GM18517 (cell line): ENCODE measurements at regions not wholly inside any gene's neighbourhood (a gene's known extent, or its start where the extent isn't known, plus 50 kb on each side); places are given as distances from the start of the nearest gene placed in this dataset.
"Not testable (repeated sequence)": the region's sequence is repeated elsewhere in the genome, so short reads cannot be mapped to it uniquely, and the experiment has no call there.

Experiments used
- ATAC-seq: cut with Tn5 transposase; IDR thresholded peaks from one replicate; pipeline ENCODE4 v1.9.1; 2021; ENCODE audit warnings: mild to moderate bottlenecking, moderate library complexity; ENCODE audit not compliant: unreplicated experiment

DNA sequence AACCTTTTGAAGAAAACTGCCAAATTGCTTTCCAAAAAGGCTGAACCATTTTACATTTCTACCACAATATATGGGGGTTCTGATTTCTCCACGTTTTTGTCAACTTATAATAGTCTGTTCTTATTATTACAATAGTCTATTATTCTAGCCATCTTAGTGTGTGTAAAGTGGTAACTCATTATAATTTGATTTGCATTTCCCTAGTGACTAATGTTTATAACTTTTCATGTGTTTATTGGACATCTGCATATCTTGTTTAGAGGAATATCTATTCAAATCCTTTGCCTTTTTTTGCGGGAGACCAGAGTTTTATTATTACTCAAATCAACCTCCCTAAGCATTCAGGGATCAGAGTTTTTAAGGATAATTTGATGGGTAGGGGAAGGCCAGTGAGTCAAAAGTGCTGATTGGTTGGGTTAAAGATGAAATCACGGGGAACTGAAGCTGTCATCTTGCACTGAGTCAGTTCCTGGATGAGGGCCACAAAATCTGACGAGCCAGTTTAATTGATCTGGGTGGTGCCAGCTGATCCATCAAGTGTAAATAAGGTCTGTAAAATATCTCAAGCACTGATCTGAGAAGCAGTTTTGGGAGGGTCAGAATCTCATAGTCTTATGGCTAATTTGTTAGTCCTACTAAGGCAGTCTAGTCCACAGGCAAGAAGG is 303.4 kb upstream of the NCKAP5 start:
- ATAC-seq, result no peak

DNA sequence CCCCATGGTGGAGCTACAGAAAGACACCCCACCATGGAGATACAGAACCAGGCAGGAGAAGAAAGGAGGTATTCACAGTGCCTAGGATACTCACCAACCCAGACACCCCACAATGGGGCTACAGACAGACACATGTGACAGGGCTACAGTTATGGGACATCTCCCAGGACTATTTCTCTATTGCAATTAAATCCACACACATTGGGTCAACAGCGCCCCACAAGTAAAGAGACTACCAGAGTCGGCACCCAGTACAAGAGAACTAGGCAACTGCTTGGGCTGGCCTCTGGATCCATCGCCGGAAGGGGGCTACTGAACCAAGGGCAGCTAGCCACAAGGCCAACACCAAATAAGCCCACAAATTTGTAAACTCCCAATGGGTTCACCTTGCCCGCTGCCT is 310.1 kb upstream of the NCKAP5 start:
- no peak for ATAC-seq

DNA sequence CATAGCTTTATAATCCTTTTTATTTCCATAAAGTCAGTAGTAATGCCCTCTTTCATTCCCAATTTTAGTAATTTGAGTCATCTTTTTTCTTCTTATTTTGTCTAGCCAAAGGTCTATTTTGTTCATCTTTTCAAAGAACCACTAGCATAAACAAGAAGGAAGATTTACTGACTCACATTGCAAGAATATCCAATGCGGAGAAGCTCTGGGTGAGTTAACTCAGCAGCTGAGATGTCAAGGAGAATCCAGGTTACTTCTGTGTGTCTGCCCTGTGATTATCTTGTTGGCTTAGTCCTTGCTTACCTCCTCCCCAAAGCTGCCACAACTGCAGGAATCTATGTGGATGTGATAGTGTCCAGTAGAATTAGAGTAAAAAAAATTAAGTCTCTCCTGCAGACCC is 311.4 kb upstream of the NCKAP5 start:
- ATAC-seq, result no peak

DNA sequence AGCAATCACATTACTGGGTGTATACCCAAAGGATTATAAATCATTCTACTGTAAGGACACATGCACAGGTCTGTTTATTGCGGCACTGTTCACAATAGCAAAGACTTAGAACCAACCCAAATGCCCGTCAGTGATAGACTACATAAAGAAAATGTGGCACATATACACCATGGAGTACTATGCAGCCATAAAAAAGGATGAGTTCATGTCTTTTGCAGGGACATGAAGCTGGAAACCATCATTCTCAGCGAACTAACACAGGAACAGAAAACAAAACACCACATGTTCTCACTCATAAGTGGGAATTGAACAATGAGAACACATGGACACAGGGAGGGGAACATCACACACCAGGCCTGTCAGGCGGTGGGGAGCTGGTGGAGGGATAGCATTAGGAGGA is 313.9 kb upstream of the NCKAP5 start:
- ATAC-seq, result not testable (repeated sequence)

DNA sequence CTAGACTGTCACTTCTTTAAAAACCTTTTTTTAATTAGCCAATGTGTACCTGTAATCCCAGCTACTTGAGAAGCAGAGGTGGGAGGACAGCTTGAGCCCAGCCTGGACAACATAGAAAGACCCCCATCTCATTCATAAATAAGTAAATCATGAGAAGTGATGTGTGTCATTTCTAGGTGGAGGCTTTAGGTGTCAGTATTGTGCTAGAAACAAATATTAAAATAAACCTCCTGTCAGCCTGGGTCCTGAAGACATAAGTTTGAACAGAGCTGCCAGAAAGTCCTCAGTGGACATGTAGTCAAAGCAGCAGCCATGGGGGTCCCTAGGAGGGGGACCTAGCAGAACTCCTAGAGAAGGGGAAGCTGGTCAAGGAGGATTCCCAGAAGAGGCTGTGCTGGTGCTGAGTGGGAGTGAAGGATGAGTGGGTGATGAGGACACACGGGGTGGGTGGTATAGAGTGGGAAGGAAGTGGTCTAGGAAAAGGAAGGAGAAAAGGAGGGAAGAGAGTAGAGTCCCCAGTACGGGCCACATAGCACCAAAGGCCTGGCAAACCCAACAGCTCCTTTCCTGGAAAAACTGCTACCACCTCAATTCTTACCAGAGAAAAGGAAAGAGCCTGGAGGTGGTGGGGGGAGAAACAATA is 316.6 kb upstream of the NCKAP5 start:
- no peak for ATAC-seq

DNA sequence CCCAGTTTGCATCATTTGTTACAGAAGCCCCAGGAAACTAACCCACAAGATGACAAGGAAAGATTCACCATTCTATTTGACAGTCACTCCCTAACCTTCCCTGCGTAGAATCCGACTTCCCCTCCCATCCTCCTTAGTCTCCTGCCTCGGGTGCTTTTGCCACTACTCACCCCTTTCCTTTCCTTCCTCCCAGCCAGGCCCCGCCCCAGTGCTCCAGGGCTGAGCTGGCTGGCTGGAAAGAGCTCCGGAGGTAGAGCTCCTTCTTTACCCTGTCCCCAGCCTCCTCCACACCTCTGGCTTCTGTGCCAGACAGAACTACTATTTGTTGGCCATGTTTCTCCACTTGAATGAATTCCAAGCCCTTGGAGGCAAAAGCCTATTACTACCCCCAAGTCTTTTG is 317.6 kb upstream of the NCKAP5 start:
- no peak for ATAC-seq

DNA sequence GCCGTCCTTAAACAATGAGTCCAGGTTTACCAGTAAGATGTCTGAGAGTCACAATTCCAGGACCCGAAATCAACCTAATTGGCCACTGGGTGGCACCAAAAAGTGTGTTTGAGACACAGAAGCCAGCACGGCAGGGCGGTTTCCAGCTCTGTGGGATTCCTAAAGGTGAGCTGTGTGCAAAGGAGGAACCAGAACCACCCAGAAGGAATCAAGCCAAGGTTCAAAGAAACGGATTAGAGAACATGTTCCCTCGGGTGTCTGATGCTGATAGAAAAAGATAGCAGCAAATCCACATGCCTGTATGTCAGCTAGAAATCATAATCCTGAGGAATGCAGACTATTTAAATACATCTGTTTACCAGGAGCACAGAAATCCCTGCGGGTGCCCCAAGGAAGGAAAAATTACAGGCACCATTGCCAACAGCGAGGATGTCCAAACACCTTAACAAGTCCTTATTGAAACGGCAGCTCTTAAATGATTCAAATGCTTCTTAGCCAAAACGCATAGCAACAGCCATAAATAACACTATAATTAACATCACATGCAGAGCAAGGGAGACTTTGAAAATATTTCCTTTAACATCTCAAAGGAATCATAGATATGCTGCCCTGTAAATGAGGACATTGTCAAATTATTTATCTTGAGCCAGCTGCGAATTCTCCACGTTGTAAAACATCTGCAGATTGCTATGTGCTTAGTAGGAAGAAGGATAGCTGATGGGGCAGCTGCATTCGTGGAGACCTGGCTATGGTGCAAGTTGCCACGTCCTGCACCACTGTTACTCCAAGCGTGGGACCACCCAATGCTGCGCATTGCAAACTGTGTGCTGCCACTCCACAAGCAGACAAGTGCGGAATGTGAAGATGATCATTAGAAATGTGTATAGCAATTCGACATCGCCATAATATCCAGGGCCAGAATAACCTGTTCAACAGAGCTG is 318.7 kb upstream of the NCKAP5 start:
- peak; percentile 71 for ATAC-seq

DNA sequence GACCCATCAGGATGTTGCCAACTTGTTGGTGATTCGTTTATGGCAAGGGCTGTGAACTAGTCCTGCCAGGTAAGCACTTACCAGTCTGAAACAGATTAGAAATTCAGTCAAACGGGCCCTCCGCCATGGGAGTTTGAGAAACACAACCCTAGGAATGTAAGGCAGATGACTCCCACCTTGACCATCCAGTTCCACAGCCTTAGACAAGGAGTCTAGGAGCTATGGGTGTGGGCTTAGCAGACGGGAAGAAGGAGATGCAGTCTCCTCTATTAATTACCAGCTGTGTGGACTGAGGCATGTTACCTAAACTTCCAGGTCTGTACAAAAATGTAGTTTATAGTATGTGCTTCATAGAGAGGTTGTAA is 319.4 kb upstream of the NCKAP5 start:
- no peak for ATAC-seq

DNA sequence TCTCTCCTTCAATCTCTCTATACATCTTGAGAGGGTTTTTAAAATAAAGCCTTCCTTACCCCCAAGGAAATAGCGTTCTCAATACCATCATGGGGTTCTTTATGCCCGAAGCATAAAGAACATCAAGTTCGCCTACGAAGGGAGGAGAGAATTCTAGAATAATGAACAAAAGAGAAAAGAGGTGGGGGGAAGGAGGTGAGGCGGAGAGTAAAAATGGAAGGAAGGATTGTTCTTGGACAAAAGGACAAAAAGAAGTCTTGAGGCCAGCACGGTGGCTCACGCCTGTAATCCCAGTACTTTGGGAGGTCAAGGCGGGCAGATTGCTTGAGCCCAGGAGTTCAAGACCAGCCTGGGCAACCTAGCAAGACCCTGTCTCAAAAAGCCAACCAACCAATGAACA is 319.8 kb upstream of the NCKAP5 start:
- no peak for ATAC-seq

DNA sequence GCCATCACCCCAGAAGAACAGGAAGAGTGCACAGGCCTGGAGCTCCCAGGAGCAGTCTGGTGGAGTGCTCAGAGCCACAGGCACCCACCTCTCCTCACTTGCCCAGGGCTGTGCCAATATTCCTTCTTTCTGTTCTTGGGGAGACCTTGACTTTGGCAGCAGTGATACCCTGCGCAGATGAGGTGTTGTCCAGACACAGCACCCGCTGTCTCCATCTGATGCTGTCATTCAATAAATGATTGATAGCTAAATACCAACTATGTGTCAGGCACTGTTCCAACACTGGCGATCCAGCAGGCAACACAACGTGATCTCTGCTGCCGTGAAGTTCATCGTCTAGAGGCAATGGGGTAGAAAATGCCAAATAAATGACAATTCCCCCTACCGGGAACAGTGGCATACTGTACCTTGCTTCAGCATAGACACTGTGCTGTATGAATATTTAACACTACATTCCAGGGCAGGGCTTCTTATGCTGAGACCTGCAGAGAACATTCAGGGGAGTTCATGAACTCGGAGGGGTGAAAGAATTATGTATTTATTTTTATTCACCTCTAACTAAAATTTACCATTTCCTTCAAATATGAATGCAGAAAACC is 320.5 kb upstream of the NCKAP5 start:
- ATAC-seq, result no peak

DNA sequence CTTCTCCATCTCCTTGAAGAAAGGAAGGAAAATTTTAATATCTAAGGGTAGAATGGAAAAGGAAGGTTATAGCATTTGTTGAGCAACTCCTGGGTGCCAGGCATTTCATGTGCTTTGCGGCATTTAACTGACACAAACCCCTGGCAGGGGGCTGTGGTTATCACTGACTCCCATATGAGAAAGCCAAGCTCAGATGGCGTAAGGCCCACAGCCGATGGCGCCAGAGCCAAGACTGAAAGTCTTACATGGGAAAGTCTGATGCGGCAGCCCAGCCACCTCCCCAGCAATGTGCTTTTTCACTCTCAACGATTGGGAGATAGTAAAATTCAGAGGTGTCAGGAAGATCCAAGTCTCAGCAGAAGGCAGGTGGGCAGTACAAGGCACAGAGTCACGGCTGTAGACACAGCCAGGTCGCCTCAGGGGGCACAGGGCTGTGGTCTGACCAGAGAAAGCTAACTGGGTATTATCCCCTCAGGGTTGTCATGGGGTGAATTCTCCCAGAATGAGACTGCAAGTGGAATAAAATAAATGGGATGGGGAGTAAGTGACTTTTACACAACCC is 324.2 kb upstream of the NCKAP5 start:
- ATAC-seq, result no peak

DNA sequence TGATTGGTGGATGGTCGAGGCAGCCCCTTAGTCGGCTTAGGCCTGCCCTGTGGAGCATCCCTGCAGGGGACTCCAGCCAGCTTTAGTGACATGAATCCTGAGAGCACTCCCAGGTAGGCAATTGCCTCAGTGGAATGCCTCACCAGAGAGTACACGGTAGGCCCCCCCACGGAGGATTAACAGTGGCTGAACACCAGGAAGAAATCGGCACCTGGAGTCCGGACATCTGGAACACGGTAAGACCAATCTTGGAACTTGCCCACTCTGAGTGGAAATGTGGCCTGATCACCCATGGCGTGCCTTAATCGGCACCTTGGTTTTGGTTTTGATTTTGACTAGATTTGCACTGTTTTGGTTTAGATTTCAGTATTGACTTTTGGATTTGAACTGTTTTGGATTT is 326.2 kb upstream of the NCKAP5 start:
- no peak for ATAC-seq

DNA sequence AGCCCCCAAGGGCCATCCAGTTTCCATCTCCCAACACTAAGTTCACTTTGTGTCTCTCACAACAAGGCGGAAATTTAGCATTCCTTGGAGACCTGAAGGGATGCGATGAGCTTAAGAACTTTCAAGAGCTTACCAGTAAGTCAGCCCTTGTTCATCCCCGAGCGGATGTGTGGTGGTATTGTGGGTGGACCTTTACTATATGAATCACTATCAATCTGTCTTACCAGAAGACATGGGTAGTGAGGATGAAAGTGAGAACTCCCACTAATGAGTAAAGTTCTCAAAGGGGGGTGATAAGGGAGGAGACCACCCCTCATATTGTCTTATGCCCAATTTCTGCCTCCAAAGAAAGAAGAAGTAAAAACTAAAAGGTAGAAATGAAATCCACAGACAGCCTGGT is 329.6 kb upstream of the NCKAP5 start:
- not testable (repeated sequence) for ATAC-seq

DNA sequence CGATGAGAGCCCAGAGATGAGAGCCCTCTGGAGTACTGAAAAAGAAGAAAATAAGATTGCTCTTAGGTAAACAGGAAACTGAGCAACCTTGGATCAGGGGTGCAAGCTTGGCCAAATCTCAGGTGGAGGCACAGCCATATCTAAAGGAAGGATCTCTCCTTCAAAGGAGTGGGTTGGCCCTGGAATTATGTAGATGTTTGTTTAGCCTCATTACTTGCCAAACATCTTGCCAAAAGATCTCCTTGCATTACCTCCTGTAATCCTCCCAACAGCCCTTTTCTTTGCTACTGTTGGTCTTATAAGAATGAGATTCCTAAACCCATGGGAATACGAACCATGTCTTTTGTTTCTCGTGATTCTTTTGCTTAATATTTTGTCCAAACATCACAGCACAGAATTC is 332.6 kb upstream of the NCKAP5 start:
- no peak for ATAC-seq

DNA sequence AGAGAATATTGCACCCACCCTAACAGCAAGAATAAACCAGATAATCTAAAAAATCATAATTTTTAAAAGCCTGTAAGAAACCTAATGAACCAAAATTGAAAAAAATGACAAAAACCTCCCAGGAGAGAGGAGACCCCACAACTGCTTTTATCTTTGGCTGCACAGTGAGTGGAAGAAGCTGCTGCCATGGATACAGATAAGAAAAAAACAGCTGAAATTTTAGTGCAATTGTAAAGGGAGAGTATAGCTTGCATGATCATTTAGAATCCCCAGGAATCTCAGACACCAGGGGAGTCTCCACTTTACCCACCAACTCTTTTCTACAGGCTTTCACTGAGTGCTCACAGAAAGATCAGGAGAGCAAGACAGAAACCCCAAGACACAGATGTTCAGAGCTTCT is 338.1 kb upstream of the NCKAP5 start:
- ATAC-seq, result no peak

DNA sequence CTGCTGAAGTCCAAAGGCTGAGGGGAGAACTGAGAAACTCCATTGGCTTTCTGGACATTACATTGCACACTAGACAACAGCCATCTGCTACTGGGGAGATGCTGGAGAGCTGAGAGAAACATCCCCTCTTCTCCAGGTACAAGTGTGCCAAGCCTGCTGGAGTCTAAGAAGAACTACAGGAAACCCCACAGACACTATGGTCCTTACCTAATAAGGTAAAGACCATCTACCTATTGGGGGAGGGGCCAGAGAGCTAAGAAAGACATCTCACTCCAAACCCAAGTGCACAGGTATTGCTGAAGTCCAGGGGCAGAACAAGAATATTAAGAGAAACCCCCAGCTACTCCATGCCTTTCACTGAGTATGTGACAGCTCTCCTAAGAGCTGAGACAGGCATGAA is 338.7 kb upstream of the NCKAP5 start:
- ATAC-seq, result no peak

DNA sequence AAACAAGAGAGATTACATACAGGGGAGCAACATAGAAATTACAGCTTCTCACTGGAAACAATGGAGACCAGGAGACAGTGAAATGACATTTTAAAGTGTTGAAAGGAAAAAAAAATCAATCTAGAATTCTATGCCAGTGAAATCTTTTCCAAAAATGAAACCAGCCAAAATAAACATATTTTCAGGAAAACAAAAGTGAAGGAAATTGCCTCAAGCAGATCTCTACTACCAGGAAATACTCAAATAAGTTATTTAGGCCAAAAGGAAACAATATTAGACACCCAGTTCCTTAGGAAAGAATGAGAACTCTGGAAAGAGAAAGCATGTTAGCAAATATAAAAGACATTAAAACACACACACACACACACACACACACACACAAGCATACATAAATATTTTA is 339.9 kb upstream of the NCKAP5 start:
- no peak for ATAC-seq

DNA sequence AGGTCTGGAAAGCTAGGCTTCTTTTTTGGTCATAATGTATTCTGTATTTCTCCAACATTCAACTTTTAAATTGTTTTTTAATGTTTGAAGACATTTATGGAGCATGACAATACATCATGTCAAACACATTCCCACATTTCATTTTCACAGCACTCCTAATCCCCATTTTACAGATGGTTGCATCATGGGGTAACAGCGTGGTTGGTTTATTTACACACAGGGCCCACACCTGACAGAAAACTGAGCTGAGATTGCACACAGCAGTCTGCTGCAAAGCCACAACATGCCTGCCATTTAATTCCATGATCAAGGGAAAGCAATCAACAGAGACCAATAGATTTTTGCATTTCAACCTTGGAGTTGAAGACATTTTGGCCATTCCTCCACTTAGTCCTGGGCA is 335.7 kb upstream of the MGAT5 start:
- no peak for ATAC-seq

DNA sequence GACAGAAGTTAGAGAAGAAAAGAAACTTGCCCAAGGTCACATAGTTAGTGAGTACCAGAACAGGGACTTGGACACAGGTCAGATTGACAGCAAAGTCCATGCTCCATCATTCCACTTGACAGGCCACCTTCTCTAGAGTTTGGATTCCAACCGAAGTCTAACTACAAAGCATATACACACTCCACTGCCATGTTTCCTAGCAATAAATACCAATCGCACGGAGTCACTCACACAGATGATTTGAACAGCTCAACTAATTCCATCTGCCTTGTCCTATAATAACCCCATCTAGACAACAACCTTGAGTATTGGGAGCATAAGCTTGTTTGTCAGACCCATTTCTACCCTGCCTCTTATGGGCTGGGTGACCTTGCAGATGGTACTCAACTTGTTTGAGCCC is 334.6 kb upstream of the MGAT5 start:
- no peak for ATAC-seq

DNA sequence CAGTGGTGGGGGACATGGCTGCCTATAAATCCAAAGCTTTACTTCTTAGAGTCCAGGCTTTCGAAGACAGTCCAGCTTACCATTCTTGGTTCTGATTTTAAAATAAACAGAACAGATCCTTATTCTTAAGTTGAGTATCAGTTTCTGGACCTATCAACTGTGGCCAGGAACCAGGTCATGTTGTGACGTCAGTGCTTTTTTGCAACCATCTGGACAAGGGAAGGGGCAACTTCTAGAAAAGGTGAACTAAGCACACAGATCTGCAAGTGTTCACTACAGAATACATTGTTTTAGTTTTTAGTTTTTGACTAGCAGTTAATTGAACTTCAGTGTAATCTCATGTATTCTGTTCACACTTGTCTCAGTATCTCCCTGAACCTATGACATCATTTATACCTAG is 326.0 kb upstream of the MGAT5 start:
- ATAC-seq, result no peak

DNA sequence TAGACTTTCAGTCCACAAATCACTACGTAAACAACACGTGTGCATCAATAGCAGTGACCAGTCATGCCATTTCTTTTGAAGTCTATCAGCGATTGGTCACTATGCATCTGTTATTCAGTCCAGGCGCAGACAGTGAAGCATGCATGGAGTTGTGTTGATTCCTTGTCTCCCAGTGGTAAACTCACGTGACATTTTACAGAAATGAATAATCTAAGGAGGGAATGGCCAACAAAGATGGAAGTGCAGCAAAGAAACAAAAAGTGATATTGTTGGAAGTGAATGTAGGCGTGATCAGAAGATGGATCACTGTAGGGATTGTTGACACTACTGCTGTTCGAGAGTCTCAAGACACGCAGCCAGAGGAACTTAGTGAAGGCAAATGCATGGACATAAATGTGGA is 317.8 kb upstream of the MGAT5 start:
- no peak for ATAC-seq
